Stimulated activated CD8-positive, alpha-beta memory T cell treated with anti-CD3 and anti-CD28 coated beads, Interleukin-4, amount 100 ng/mL, for 24 hours (primary cell): ENCODE measurements at regions not wholly inside any gene's neighbourhood (a gene's known extent, or its start where the extent isn't known, plus 50 kb on each side); places are given as distances from the start of the nearest gene placed in this dataset.

Source experiments
- DNase-seq: peaks from one replicate; pipeline ENCODE4 v3.0.0-alpha.2; 2020; ENCODE audit warnings: low read depth

- no peak for DNase-seq
These were observed 350.3 kb upstream of the LYPLAL1 start for GRCh38 chr1:218823291-218823900.

- DNase-seq, result no peak
These were observed 346.2 kb upstream of the LYPLAL1 start for GRCh38 chr1:218827486-218827885.

- DNase-seq, result no peak
These were observed 345.5 kb upstream of the LYPLAL1 start for GRCh38 chr1:218828125-218828650.

- DNase-seq, result no peak
These were observed 344.6 kb upstream of the LYPLAL1 start for GRCh38 chr1:218829097-218829496.

- DNase-seq, result no peak
These were observed 338.1 kb upstream of the LYPLAL1 start for GRCh38 chr1:218835609-218836008.

GRCh38 chr1:218836264-218836663 is 337.4 kb upstream of the LYPLAL1 start:
- no peak for DNase-seq

- no peak for DNase-seq
These were observed 336.6 kb upstream of the LYPLAL1 start for GRCh38 chr1:218837051-218837450.

GRCh38 chr1:218845589-218845988 is 328.1 kb upstream of the LYPLAL1 start:
- DNase-seq, result no peak

- no peak for DNase-seq
These were observed 327.5 kb upstream of the LYPLAL1 start for GRCh38 chr1:218846181-218846580.

GRCh38 chr1:218847089-218847768 is 326.4 kb upstream of the LYPLAL1 start:
- no peak for DNase-seq

GRCh38 chr1:218848009-218848408 is 325.7 kb upstream of the LYPLAL1 start:
- no peak for DNase-seq

- no peak for DNase-seq
These were observed 323.3 kb upstream of the LYPLAL1 start for GRCh38 chr1:218850367-218850766.

- no peak for DNase-seq
These were observed 322.1 kb upstream of the LYPLAL1 start for GRCh38 chr1:218851586-218851985.

- DNase-seq, result no peak
These were observed 321.2 kb upstream of the LYPLAL1 start for GRCh38 chr1:218852527-218852926.

GRCh38 chr1:218863987-218864386 is 309.7 kb upstream of the LYPLAL1 start:
- DNase-seq, result no peak

GRCh38 chr1:218865591-218865990 is 308.1 kb upstream of the LYPLAL1 start:
- no peak for DNase-seq

- DNase-seq, result no peak
These were observed 307.2 kb upstream of the LYPLAL1 start for GRCh38 chr1:218866507-218866906.

GRCh38 chr1:218867066-218867465 is 306.6 kb upstream of the LYPLAL1 start:
- DNase-seq, result no peak

GRCh38 chr1:218867941-218868626 is 305.6 kb upstream of the LYPLAL1 start:
- DNase-seq, result no peak

- no peak for DNase-seq
These were observed 304.4 kb upstream of the LYPLAL1 start for GRCh38 chr1:218869276-218869675.

- DNase-seq, result no peak
These were observed 301.7 kb upstream of the LYPLAL1 start for GRCh38 chr1:218872026-218872425.

- no peak for DNase-seq
These were observed 300.8 kb upstream of the LYPLAL1 start for GRCh38 chr1:218872928-218873327.

- no peak for DNase-seq
These were observed 299.4 kb upstream of the LYPLAL1 start for GRCh38 chr1:218874313-218874712.
